IMR-90 (cell line): ENCODE measurements at regions not wholly inside any gene's neighbourhood (a gene's known extent, or its start where the extent isn't known, plus 50 kb on each side); places are given as distances from the start of the nearest gene placed in this dataset.

Experiments used
- ATAC-seq: fragments of 200-7000 bp; cut with Tn5 transposase; 2 replicates; pipeline ENCODE4 v1.9.1; 2020; ENCODE audit warnings: low read depth, mild to moderate bottlenecking, moderate library complexity
- BruUV-seq: library from RNA; stranded (reverse); fragments of 400-500 nt; replicated peaks from 2 replicates; lab custom pipeline; 2021; lab: Mats Ljungman, UMichigan
- CTCF ChIA-PET: fragments of 300-600 bp; formaldehyde crosslinking; extraction: SDS; loops from one replicate; lab custom pipeline; 2021; ENCODE audit warnings: antibody characterized with exemption; lab: Yijun Ruan, JAX
- POLR2A ChIA-PET: fragments of 300-600 bp; sonication (Branson Sonifier 250); formaldehyde crosslinking; loops from one replicate; lab custom pipeline; 2022; ENCODE audit warnings: antibody characterized with exemption; ENCODE audit not compliant: unreplicated experiment; lab: Charles Lee
- DNase-seq: peaks from one replicate; pipeline ENCODE4 v3.0.0; 2013
- H2AFZ ChIP-seq: replicated peaks from 2 replicates; pipeline ENCODE3; 2013; ENCODE audit warnings: low read length, mild to moderate bottlenecking; ENCODE audit not compliant: poor library complexity
- H2AK5ac ChIP-seq: 2 replicates; pipeline ENCODE4 v1.6.1; 2013; ENCODE audit warnings: low read depth, low read length, inconsistent platforms
- H2AK9ac ChIP-seq: replicated peaks from 2 replicates; pipeline ENCODE3; 2013; ENCODE audit warnings: mild to moderate bottlenecking, low read depth, low read length, moderate library complexity; ENCODE audit not compliant: poor library complexity
- H2BK120ac ChIP-seq: 2 replicates; pipeline ENCODE4 v1.6.1; 2013; ENCODE audit warnings: low read depth, low read length, inconsistent platforms
- H2BK15ac ChIP-seq: 3 replicates; pipeline ENCODE4 v1.6.1; 2013; ENCODE audit warnings: low read depth, low read length, inconsistent platforms
- H2BK20ac ChIP-seq: 2 replicates; pipeline ENCODE4 v1.6.1; 2013; ENCODE audit warnings: low read depth, mild to moderate bottlenecking, inconsistent platforms, low read length, moderate library complexity
- H2BK5ac ChIP-seq: 2 replicates; pipeline ENCODE4 v1.6.1; 2013; ENCODE audit warnings: mild to moderate bottlenecking, low read depth, low read length, inconsistent platforms; ENCODE audit not compliant: poor library complexity, severe bottlenecking
- H3K14ac ChIP-seq: replicated peaks from 2 replicates; pipeline ENCODE4 v1.6.1; 2013; ENCODE audit warnings: low read depth, low read length, inconsistent platforms
- H3K18ac ChIP-seq: 2 replicates; pipeline ENCODE4 v1.6.1; 2013; ENCODE audit warnings: low read depth, low read length, control low read depth
- H3K23ac ChIP-seq: 2 replicates; pipeline ENCODE4 v1.6.1; 2013; ENCODE audit warnings: low read depth, low read length, inconsistent platforms
- H3K27ac ChIP-seq: 2 replicates; pipeline ENCODE4 v1.5.1; 2013; ENCODE audit warnings: mild to moderate bottlenecking, control low read depth, low read length; ENCODE audit not compliant: insufficient read depth
- H3K27me3 ChIP-seq: 2 replicates; pipeline ENCODE4 v1.6.1; 2013; ENCODE audit warnings: low read length; ENCODE audit not compliant: control insufficient read depth, insufficient read depth
- H3K36me3 ChIP-seq: 2 replicates; pipeline ENCODE4 v1.6.1; 2013; ENCODE audit warnings: low read length, mixed read lengths; ENCODE audit not compliant: control insufficient read depth, insufficient read depth
- H3K4ac ChIP-seq: 2 replicates; pipeline ENCODE4 v1.6.1; 2013; ENCODE audit warnings: low read depth, low read length, inconsistent platforms
- H3K4me1 ChIP-seq: 2 replicates; pipeline ENCODE4 v1.6.1; 2013; ENCODE audit warnings: low read length, mixed read lengths; ENCODE audit not compliant: control insufficient read depth, insufficient read depth
- H3K4me2 ChIP-seq: 2 replicates; pipeline ENCODE4 v1.6.1; 2013; ENCODE audit warnings: low read depth, mild to moderate bottlenecking, control low read depth, low read length, moderate library complexity
- H3K4me3 ChIP-seq: 2 replicates; pipeline ENCODE4 v1.5.1; 2013; ENCODE audit warnings: low read depth, mild to moderate bottlenecking, control low read depth, low read length, moderate library complexity; ENCODE audit not compliant: insufficient read depth
- H3K56ac ChIP-seq: 2 replicates; pipeline ENCODE4 v1.6.1; 2013; ENCODE audit warnings: low read length, inconsistent platforms; ENCODE audit not compliant: insufficient read depth; ENCODE audit errors: extremely low read depth
- H3K79me1 ChIP-seq, 2 experiments: 2 replicates each; pipeline ENCODE4 v1.6.1; 2013; ENCODE audit warnings: low read length in 2 of 2, inconsistent platforms in 1 of 2, low read depth in 1 of 2
- H3K9ac ChIP-seq: 2 replicates; pipeline ENCODE4 v1.6.1; 2013; ENCODE audit warnings: low read depth, low read length, control low read depth
- H3K9me1 ChIP-seq: 2 replicates; pipeline ENCODE4 v1.6.1; 2013; ENCODE audit warnings: low read length, inconsistent platforms; ENCODE audit not compliant: insufficient read depth
- H3K9me3 ChIP-seq: 2 replicates; pipeline ENCODE4 v1.6.1; 2013; ENCODE audit warnings: low read length; ENCODE audit not compliant: control insufficient read depth, insufficient read depth
- H4K20me1 ChIP-seq: 2 replicates; pipeline ENCODE4 v1.6.1; 2013; ENCODE audit warnings: low read length, inconsistent platforms; ENCODE audit not compliant: insufficient read depth
- H4K5ac ChIP-seq: 2 replicates; pipeline ENCODE4 v1.6.1; 2013; ENCODE audit warnings: mild to moderate bottlenecking, low read depth, low read length, control low read depth
- H4K8ac ChIP-seq, 2 experiments: 2 replicates each; pipeline ENCODE4 v1.6.1; 2013; ENCODE audit warnings: low read depth in 2 of 2, low read length in 2 of 2, control low read depth in 1 of 2, inconsistent platforms in 1 of 2
- H4K91ac ChIP-seq: 2 replicates; pipeline ENCODE4 v1.6.1; 2013; ENCODE audit warnings: low read depth, low read length, inconsistent platforms; ENCODE audit not compliant: insufficient read depth
- FOS ChIP-seq: fragments of 150-350 bp; IDR thresholded peaks from 2 replicates; pipeline ENCODE4 v1.6.1; 2016; ENCODE audit warnings: low read depth, low read length
- MXI1 ChIP-seq: IDR thresholded peaks from 2 replicates; pipeline ENCODE4 v1.6.1; 2012; ENCODE audit warnings: low read depth, mild to moderate bottlenecking, low read length, moderate library complexity, borderline replicate concordance
- POLR2A ChIP-seq: IDR thresholded peaks from 2 replicates; pipeline ENCODE4 v1.6.1; 2012; ENCODE audit warnings: mild to moderate bottlenecking, low read depth, low read length
- RAD21 ChIP-seq: IDR thresholded peaks from 2 replicates; pipeline ENCODE4 v1.6.1; 2012; ENCODE audit warnings: low read length, improper control_type of control experiment
- RCOR1 ChIP-seq: IDR thresholded peaks from 2 replicates; pipeline ENCODE4 v1.6.1; 2012; ENCODE audit warnings: mild to moderate bottlenecking, low read length, improper control_type of control experiment; ENCODE audit not compliant: insufficient replicate concordance
- RFX5 ChIP-seq: IDR thresholded peaks from 2 replicates; pipeline ENCODE4 v1.8.0; 2012; ENCODE audit warnings: low read depth, mild to moderate bottlenecking, low read length, moderate library complexity
- SMC3 ChIP-seq: fragments of 150-350 bp; IDR thresholded peaks from 2 replicates; pipeline ENCODE4 v1.6.1; 2016; ENCODE audit warnings: low read depth, mild to moderate bottlenecking, antibody characterized with exemption, low read length, moderate library complexity
- USF2 ChIP-seq: fragments of 150-350 bp; IDR thresholded peaks from 2 replicates; pipeline ENCODE4 v1.6.1; 2017; ENCODE audit warnings: mild to moderate bottlenecking, antibody characterized with exemption, low read length, low read depth
- WGBS, 2 experiments: methylation state at CpG; one replicate each; pipeline versions ENCODE4 v1.1.5 to v1.1.7; 2013; ENCODE audit warnings: missing lambda C conversion rate in 2 of 2; ENCODE audit not compliant: insufficient read length in 1 of 2; ENCODE audit errors: extremely low coverage in 2 of 2; 5-methylcytosine and 5-hydroxymethylcytosine counted together
- dilution Hi-C: fragments of 300-500 bp; cut with HindIII; formaldehyde crosslinking; loops from one replicate; pipeline ENCODE4 v1.14.3; 2018; ENCODE audit warnings: low sequenced_read_pairs; ENCODE audit not compliant: unreplicated experiment
- in situ Hi-C: fragments of 300-500 bp; cut with MboI; formaldehyde crosslinking; loops from 3 replicates; pipeline ENCODE4 v1.14.3; 2019; ENCODE audit warnings: low sequenced_read_pairs, inconsistent platforms, mixed read lengths
- intact Hi-C: fragments of 100-400 bp; cut with micrococcal nuclease; formaldehyde crosslinking; loops from 2 replicates; pipeline ENCODE4 v1.10.0; 2022
- TF ChIP-seq, protein P1 (sequence below): conservative IDR thresholded peaks from 2 replicates; pipeline ENCODE4 v1.5.1; 2012; ENCODE audit warnings: mild to moderate bottlenecking, low read depth, low read length, improper control_type of control experiment

DNA sequence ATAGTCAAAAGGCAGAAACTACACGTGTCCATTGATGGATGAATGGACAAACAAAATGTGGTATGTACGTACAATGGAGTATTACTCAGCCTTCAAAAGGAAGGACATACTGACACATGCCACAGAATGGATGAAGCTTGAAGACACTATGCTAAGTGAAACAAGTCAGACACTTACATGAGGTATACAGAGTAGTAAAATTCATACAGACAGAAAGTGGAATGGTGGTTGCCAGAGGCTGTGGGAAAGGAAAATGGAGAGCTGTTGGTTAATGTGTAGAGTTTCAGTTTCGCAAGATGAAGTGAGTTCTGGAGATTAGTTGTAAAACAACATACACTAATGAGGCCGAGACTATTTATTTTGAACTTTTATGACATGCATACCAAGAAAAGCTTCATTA lies 67.4 kb upstream of the EPB41L3 start:
- Histone ChIP-seq H3K56ac (no peak overlapping the region), H2BK20ac (no peak overlapping the region), H3K9me3 (no peaks in the 10 kb centered on the region), H2AFZ (no peak overlapping the region), H2BK15ac (no peak overlapping the region), H3K4me2 (no peak overlapping the region), H4K8ac (no peak overlapping the region), H3K14ac (no peak overlapping the region), H2AK5ac (no peak overlapping the region), H4K91ac (no peak overlapping the region), H4K5ac (no peak overlapping the region), H2BK5ac (no peak overlapping the region), H2BK120ac (no peak overlapping the region), H3K23ac (no peak overlapping the region), H3K4me1 (no peaks in the 10 kb centered on the region), H3K27ac (no peak overlapping the region), H4K20me1 (no peaks in the 10 kb centered on the region), H3K4me3 (no peak overlapping the region), H3K79me1 (no peaks in the 10 kb centered on the region), H2AK9ac (no peak overlapping the region), H3K27me3 (no peaks in the 10 kb centered on the region), H3K4ac (no peak overlapping the region), H3K9me1 (no peaks in the 10 kb centered on the region), H3K36me3 (no peaks in the 10 kb centered on the region), H3K18ac (no peak overlapping the region), H3K9ac (no peak overlapping the region)
- ATAC-seq (no peak), DNase-seq (no peak)
- intact Hi-C loops (no loop called here), in situ Hi-C loops (no loop called here), dilution Hi-C loops (no loop called here)
- ChIA-PET CTCF (no interaction called here), POLR2A (no interaction called here)
- TF ChIP-seq USF2, result no peak
- TF ChIP-seq RAD21, result no peak
- no peak for TF ChIP-seq RFX5
- TF ChIP-seq SMC3, result no peak
- TF ChIP-seq RCOR1, result no peak
- no peak for TF ChIP-seq FOS
- TF ChIP-seq, protein P1, sequence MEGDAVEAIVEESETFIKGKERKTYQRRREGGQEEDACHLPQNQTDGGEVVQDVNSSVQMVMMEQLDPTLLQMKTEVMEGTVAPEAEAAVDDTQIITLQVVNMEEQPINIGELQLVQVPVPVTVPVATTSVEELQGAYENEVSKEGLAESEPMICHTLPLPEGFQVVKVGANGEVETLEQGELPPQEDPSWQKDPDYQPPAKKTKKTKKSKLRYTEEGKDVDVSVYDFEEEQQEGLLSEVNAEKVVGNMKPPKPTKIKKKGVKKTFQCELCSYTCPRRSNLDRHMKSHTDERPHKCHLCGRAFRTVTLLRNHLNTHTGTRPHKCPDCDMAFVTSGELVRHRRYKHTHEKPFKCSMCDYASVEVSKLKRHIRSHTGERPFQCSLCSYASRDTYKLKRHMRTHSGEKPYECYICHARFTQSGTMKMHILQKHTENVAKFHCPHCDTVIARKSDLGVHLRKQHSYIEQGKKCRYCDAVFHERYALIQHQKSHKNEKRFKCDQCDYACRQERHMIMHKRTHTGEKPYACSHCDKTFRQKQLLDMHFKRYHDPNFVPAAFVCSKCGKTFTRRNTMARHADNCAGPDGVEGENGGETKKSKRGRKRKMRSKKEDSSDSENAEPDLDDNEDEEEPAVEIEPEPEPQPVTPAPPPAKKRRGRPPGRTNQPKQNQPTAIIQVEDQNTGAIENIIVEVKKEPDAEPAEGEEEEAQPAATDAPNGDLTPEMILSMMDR, result no peak
- no peak for TF ChIP-seq MXI1
- no peak for TF ChIP-seq POLR2A
- BruUV-seq, result no TSS peak
- WGBS, 2 experiments, result no CpG with 5 or more reads among the region's 4 CpGs
